NCI-H2171 (cell line): ENCODE measurements at regions not wholly inside any gene's neighbourhood (a gene's known extent, or its start where the extent isn't known, plus 50 kb on each side); places are given as distances from the start of the nearest gene placed in this dataset.

Experiments
- DNase-seq: peaks from one replicate; lab custom pipeline; 2025; lab: John Stamatoyannopoulos, UW

- no peak for DNase-seq
Observed at GRCh38 chr1:11338284-11338924, 65.4 kb downstream of the UBIAD1 start.

- peak; percentile 92 for DNase-seq
Observed at GRCh38 chr1:11339346-11340232, 66.6 kb downstream of the UBIAD1 start.

- no peak for DNase-seq
Observed at GRCh38 chr1:11340233-11340632, 67.2 kb downstream of the UBIAD1 start.

DNA sequence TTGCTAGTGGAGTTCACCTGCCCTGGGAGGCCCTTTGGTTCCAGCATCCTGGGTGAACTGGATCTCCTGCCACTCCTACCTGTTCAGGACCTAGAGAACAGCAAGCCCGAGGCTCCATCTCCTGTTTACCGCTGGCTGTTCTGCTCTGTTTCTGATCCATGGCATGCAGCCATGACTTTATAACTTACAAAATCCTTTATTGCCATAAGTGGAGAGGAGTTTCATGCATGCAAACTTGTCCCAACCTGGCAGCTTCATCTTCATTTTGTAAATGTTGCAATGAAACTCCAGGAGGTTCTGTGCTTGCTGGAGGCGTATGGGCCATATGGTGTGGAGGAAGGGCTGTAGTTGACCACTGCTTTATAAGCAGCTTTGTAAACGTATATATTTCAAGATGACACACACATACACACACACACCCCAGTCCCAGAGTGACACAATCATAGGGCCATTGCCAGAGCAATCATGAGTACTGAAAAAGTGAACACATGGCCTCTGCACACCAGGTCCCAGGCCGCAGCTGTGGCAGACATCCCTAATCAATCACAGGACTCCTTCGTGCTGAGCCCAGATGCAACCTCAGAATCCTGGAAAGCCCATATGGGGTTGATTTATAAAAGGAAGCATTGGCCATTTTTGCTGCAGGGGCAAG lies 69.0 kb downstream of the UBIAD1 start:
- no peak for DNase-seq

DNA sequence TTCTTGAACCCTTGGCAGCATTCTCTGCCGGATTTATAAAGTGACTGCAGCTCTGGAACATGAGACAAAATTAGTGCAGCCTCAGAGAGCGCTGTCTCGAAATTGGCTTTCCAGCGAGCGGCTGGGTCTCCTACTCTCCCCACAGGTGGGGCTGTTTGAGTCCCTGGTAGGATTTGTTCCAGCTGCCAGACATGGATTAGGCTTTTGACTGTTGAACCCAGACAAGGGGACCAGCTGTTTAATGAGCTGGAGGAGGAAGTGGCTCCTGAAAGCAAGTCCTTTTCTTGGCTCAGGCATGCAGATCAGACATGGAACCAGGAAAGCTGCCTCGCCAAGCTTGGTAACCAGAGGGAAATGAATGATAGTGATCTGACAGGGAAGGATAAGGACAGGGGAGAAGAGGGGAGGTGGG lies 69.6 kb downstream of the UBIAD1 start:
- peak; percentile 72 for DNase-seq

DNA sequence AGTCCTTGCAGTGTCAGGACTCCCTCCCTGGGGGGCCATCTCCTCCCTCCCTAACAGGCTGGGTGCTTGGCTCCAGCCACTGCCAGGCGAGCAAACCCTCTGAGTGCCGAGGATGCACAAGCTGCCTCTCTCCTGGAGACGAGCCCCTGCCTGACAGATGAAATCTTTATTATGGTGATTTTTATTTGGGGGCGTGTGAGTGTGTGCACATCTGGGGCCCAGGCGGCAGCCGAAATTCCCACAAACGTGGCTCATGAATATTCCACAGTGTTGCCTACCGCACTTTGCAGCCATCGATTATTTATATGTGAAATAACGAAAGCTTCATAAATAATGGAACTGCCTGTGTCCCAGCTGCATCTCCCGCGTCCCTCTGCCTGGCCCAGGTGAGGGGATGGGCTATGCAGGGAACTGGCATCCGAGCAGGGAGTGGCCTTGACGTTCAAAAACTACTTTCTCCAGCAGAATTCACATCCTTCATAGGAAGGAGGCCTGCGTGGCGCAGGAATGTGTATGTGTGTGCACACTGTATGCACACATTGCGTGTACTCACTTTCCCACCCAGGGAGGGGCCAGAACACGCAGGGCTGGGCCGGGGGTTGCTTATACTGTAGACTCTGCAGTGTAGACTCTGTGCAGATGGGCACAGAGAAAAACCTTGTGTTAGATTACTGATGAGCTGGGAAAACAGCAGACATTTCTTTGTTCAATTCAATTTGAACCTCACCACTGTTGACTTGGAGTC lies 73.1 kb downstream of the UBIAD1 start:
- DNase-seq, result no peak

DNA sequence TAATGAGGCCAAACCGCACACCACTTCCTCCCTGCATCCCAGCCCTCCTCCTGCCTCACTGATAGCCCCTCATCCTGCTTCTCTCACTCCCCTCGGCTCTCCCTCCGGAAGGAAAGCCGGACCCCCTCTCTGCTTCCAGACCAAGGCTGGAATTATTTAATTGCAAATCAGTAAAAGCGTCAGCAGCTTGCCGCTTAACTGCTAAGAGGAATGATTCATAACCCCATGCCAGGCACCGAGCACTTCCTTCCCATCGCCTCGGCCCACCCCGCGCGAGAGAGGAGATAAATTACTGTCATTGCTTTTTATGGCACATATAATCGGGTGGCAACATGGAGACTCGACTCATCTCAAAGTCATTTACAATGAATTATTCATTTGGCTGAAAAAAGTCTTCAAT lies 77.3 kb downstream of the UBIAD1 start:
- no peak for DNase-seq

DNA sequence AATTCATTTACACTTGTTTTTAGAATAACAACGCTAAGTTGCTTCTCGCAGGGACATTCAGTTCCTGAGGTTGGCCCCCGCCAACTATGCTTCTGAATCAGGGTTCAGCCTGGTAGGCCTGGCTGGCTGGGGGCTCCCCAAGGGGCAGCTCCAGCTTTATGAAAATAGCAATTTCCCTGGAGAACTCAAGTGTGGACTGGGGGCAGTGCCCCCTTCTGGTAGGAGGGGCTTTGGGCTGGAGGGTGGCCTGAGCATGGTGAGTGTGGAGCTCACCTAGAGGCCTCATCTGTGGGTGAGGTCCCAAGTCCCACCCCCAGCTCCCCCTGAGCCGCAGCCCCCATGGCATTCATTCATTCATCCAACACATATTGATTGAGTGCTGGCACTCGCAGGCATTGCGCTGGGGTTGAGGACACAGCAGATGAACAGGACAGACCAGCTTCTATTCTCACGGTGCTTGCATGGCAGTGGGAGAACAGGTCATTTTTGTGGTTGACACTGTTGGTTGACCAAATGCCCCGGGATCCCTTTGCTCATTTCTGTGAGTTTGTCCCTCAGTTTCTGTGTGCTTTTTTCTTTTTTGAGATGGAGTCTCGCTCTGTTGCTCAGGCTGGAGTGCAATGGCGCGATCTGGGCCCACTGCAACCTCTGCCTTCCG lies 79.2 kb downstream of the UBIAD1 start:
- DNase-seq, result no peak

DNA sequence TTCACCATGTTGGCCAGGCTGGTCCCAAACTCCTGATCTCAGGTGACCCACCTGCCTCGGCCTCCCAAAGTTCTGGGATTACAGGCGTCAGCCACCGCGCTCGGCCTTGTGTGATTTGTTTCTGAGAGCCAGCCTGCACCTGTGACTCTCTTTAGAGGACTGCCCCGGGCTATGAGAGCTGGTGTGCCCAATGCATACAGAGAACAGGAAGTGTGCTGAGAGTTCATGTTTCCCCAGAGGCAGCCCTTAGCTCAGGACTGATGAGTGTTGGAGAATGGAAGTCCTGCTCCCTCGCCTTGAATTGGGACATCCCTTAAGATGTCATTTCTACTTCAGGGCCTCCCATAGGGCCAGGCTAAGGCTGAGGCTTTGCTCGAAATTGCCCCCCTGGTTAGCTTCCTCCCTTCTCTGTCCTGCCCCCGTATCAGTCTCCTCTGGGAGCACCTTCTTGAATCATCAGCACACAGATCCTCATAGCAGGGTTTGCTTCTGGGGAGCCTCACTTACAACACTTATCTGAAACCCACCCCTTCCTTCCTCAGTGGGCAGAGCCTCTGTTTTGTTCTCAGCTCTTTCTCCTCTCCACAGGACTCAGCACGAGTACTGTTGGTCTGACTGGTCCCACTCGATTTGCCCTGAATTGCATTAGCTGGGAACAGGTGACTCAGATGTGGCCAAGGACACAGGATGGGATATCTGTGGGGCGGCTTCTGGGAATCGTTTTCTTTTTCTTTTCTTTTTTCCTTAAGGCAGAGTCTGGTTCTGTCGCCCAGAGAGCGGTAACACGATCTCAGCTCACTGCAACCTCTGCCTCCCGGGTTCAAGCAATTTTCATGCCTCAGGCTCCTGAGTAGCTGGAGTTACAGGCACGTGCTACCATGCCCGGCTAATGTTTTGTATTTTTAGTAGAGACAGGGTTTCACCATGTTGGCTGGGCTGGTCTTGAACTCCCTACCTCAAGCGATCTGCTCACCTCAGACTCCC lies 80.1 kb downstream of the UBIAD1 start:
- no peak for DNase-seq

DNA sequence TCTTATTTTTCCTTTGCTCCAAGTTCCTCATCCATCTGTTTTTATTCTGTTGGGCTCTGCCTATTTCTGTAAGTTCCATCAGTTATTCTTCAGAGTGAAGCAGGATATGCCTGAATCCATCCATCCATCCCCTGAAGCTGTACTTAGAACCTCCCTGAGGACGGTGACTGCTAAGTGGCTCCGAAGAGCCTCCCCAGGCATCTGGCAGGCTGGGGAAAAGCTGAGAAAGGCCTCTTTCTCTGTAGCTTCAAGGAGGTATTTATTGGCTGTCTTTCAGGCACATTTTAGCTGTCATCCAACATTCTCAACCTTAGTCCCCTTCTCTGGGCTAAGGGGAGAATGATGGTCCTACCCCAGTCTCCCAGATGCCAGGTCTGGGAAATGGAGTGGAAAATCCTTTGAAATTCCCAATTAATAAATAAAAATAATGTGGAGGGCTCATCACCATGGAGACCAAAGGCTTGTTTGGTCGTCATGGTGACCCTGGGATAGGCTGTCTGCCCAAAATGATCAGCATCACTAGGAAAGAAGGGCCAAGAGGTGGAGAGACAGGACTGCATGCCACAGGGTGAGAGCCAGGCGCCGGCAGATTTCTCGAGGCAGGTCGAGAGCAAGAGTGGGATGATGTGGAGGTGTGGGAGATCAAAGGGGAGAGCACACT lies 82.0 kb downstream of the UBIAD1 start:
- peak; percentile 78 for DNase-seq

DNA sequence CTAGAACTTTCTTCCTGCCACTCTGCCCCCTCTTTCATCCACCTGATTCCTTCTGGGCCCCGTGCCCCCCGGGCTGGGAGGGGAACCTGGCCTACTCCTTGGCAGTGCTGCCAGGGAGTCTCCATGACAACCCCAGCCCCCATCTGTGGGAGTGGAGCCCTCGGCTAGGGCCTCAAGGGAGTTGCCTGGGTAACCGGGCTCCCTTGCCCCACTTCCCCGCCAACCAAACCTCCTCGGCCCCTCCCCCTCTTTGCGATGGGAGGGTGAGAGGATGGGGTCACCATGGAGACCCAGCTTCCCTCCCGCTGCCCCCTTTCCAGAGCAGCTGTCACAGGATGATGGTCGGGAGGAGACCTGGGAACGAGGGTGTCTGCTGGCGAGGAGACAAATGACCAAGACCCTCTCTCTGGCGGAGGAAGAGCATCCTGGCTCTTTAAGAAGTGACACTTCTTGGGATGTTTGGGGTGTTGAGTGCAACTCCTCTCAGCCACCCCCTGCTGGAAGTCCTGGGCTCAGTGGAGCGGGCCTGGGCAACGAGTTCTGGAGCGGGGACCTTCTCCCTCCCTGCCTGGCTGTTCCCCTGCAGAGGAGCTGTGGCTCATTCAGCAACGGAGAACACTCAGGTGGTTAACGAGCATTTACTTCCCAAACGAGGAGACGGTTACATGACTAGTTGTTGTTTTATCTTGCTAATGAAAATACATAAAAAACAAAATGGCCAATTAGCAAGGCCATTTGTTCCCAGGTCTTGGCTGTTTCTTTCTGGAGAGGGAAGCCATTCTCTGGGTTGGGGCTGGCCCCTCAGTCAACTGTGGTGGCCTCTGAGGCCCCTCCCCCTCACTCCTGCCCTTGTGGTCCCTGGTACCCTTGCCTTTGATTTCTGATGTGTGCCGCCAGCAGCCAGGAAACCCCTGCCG lies 82.8 kb downstream of the UBIAD1 start:
- peak; percentile 93 for DNase-seq

DNA sequence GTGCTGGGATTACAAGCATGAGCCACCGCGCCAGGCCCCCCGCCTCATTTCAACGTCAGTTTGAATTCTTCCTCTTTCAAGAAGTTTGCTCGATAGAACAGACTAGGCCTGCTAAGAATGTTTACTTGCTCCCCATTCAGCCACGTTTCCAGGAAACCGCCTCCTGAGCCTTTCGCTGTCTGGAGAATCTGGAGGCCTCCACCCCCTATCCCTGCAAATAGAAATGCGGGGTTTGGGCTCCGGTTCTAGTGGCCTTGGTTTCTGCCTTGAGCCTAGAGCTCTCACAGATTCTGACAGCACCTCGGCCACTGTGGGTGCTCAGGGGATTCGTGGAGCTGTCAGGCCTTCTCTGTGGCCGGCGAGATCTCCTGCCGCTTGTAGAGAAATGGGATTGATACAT lies 84.3 kb downstream of the UBIAD1 start:
- no peak for DNase-seq

GRCh38 chr1:11358984-11359383 lies 86.0 kb downstream of the UBIAD1 start:
- DNase-seq, result peak; percentile 88

DNA sequence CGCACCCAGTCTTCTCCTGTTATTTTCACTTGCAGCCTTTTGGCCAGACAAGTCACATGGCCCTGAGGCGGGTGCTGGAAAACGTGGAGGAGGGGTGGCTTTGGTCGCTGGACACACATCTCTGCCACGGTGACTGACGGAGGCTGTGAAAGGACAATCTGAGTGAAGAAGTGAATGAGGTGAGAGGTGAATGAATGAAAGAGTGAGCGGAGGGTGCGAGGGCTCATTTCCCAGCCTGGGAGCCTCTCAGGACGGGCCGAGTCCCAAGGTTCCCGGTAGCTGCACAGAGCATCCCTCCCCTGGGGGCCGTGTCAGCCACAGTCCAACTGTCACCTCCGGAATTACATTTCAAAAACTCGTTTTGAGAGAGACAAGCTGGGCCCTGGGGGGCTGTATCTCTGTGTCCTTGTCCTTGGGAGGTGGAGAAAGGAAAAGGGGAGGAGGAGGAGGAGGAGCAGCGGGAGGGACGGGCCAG lies 89.6 kb downstream of the UBIAD1 start:
- peak; percentile 88 for DNase-seq

DNA sequence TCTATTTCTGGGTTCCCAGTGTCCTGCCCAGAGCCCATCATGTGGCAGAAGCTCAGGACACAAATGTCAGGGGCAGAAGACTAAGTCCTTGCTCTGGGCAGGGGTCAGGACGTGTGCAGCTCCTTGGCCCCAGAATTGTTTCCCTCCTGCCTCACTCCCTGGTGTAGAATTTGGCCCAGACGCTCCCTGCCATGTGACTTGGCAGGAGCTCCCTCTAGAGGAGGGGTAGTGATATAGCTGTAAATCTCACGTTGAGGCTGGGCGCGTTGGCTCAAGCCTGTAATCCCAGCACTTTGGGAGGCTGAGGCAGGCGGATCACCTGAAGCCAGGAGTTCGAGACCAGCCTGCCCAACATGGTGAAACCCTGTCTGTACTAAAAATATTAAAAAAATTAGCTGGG lies 91.2 kb downstream of the UBIAD1 start:
- no peak for DNase-seq

DNA sequence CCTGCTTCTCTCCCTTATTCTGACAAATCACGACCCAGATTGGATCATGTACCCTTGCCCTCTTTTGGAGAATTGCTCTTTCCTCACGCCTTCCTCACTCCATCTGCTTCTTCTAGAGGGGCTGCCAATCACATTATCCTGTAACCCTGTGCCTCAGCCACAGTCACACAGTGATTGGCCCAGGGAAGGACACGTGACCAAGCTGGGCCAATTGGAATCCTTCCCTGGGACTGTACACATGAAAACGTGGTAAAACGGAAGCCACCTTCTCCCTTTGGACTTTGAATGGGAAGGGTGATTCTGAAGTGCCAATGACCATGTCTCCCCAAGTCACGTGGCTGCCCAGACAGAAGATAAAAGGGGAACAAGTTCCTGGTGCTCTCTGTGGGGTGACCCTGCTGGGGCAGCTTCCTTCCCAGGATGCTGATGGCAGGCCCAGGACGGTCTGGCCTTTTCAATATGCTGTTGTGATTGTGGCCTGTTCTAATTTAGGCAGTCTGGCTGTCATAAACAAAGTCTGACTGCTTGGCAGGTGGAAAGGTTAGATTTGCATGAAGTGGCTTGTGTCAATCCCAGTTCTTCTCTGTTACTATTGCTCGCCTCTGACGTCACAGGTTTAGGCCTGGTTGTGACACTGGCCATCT lies 92.9 kb downstream of the UBIAD1 start:
- DNase-seq, result no peak

GRCh38 chr1:11373029-11373894 lies 100.3 kb downstream of the UBIAD1 start:
- no peak for DNase-seq
